GM12874 (cell line): ENCODE measurements at regions not wholly inside any gene's neighbourhood (a gene's known extent, or its start where the extent isn't known, plus 50 kb on each side); places are given as distances from the start of the nearest gene placed in this dataset.

ENCODE experiments used
- TF ChIP-seq, protein P1 (sequence below): IDR thresholded peaks from 2 replicates; pipeline ENCODE4 v1.5.1; 2011; ENCODE audit warnings: low read depth, mild to moderate bottlenecking, control low read depth, low read length, moderate library complexity; ENCODE audit not compliant: insufficient read depth

DNA sequence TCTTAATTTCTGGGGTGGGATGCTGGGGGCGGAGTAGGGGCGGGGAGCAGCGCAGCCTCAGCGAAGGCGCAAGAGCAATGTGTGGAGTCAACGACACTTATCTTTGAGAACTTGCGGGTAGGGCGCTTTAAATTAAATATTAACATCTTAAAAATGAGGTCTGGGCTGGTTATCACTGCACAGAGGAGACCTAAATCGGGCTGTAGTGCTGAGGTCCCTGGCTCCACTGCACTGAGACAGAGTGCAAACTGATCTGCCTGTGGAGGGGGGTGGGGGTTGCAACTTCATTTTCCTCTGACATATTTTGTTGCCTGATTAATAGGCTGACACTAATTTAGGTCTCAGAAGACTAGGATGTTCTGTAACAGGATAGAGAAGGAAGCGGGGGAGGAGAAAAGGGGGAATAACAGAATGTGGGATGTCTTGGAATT lies 253.0 kb upstream of the FANCL start:
- TF ChIP-seq, protein P1, sequence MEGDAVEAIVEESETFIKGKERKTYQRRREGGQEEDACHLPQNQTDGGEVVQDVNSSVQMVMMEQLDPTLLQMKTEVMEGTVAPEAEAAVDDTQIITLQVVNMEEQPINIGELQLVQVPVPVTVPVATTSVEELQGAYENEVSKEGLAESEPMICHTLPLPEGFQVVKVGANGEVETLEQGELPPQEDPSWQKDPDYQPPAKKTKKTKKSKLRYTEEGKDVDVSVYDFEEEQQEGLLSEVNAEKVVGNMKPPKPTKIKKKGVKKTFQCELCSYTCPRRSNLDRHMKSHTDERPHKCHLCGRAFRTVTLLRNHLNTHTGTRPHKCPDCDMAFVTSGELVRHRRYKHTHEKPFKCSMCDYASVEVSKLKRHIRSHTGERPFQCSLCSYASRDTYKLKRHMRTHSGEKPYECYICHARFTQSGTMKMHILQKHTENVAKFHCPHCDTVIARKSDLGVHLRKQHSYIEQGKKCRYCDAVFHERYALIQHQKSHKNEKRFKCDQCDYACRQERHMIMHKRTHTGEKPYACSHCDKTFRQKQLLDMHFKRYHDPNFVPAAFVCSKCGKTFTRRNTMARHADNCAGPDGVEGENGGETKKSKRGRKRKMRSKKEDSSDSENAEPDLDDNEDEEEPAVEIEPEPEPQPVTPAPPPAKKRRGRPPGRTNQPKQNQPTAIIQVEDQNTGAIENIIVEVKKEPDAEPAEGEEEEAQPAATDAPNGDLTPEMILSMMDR, result no peak

DNA sequence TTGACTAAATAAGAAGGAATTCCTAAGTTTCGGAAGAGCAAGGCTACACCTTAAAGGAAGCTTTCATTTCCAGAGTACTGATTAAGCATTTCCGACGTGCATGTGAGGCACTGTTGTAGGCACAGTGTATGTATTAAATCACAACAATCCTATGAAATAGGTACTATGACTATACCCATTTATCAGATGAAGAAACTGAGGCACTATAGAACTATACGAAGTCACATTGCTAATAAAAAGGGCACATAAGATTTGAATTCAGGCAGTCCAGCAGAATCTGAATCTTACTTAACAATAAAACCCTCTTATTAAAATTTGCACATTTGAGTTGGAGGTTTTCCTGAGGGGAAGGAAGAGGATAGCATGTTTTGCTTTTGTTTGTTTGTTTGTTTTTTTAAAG lies 243.5 kb upstream of the FANCL start:
- TF ChIP-seq, protein P1, result no peak

DNA sequence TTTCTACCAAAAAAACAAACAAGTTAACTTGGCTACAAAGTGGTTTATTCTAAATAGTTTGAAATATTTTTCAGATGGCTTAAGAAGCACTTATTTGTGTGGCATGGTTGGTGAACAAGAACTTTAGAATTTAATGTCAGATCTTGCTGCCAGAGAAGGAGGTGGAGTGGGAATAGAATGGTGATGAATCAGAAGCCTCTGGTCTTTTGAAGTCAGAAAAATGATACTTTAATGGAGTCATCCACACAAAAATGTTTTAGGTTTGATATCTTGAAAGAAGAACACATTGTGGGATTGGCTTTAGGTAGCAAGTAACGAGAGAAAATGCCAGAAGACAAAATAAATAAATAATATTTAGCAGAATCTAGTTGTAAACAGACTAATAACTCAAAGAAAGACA lies 243.1 kb upstream of the FANCL start:
- TF ChIP-seq, protein P1, result no peak

DNA sequence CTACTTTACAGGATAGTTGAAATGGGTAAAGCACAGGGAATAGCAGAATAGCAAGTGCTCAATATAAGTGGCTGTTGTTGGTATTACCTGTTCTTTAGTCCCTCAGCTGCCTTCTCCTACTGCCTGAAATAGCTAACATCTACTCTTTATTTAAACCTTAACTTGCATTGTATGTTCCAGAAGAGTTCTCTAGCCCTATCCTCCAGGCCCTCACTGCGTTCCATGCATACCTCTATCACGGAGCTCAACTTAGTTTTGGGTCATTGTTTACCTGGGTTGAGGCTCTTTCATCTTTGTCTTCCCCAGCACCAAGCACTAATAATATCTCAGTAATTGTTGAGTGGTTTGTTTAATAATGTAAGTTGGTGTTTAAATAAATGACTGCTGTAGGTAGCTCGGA lies 242.2 kb upstream of the FANCL start:
- TF ChIP-seq, protein P1, result no peak

DNA sequence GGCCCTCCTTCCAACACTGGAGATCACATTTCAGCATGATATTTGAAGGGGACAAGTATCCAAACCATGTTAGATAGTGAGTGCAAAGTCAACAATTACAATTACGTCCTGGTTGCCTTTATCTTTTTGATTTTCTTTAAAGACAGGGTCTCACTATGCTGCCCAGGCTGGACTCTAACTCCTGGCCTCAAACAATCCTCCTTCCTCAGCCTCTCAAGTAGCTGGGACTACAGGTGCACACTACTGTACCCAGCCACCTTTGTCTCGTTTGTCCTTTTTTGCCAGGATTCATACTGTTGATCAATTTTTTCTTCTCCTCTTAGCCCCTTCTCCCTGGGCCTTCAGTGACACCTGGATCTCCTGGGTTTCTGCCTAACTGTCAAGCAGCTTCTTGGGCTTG lies 240.5 kb upstream of the FANCL start:
- TF ChIP-seq, protein P1, result no peak

DNA sequence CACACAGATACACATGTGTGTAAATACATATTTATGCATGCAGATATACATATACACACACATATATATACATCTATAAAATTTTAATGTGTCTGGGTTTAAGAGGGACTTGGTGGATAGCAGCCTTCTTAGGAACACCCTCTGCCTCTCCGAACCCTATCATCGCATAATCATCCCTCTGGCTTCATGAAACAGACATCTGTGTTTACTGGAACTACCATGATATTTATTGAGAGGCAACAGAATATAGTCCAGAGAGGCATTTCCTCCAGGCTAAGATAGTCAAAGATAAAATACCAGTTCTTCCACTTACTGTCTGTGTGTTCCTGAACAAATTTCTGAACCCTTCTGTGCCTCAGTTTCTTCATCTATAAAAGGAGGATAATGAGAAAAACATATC lies 239.0 kb upstream of the FANCL start:
- TF ChIP-seq, protein P1, result no peak

DNA sequence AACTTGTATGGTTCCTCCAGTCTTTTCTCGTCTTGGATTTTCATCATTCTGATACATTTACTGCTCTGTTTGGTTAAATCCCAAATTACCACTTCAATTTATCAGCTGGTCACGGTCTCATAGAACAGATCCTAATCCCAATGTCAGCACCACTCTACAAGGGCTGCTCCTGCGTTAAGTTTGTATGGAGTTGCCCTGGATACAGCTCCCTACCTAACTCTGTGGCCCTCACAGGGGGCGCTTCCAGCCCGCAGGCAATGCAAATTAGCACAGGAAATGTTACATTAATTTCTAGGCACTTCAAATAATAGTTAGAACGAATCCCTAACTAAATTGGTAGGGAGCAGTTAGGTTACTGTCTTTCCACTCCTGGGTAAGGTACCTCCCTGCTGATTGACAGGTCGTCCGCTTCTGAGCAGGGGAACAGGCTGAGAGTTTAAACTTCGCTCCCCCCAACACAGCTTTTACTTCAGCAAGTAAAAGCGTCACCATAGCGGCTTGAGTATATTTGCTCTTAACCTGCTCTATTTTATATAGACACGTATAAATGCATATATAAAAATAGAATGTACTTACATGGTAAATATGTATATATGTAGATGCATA lies 238.5 kb upstream of the FANCL start:
- TF ChIP-seq, protein P1, result no peak
